ENCODE measurements at regions not wholly inside any gene's neighbourhood (a gene's known extent, or its start where the extent isn't known, plus 50 kb on each side); places are given as distances from the start of the nearest gene placed in this dataset.

- no peak for DNase-seq (ENCODE audit: low read depth)
These were observed 201.2 kb upstream of the PIK3C3 start for GRCh38 chr18:41753826-41754225.

- DNase-seq (ENCODE audit: low read depth) = no peak
These were observed 202.2 kb upstream of the PIK3C3 start for GRCh38 chr18:41752826-41753225.

GRCh38 chr18:41751652-41752051 lies 203.4 kb upstream of the PIK3C3 start:
- no peak for DNase-seq (ENCODE audit: low read depth)

GRCh38 chr18:41751161-41751560 lies 203.9 kb upstream of the PIK3C3 start:
- DNase-seq (ENCODE audit: low read depth) = no peak

GRCh38 chr18:41747723-41748242 lies 207.3 kb upstream of the PIK3C3 start:
- DNase-seq (ENCODE audit: low read depth) = no peak

- DNase-seq (ENCODE audit: low read depth) = peak; percentile 7
These were observed 209.6 kb upstream of the PIK3C3 start for GRCh38 chr18:41745166-41746049.

GRCh38 chr18:41744421-41745030 lies 210.5 kb upstream of the PIK3C3 start:
- DNase-seq (ENCODE audit: low read depth) = no peak

GRCh38 chr18:41737218-41737617 lies 217.8 kb upstream of the PIK3C3 start:
- DNase-seq (ENCODE audit: low read depth) = no peak

GRCh38 chr18:41734917-41735316 lies 220.1 kb upstream of the PIK3C3 start:
- no peak for DNase-seq (ENCODE audit: low read depth)

- no peak for DNase-seq (ENCODE audit: low read depth)
These were observed 222.7 kb upstream of the PIK3C3 start for GRCh38 chr18:41732356-41732755.

- no peak for DNase-seq (ENCODE audit: low read depth)
These were observed 223.2 kb upstream of the PIK3C3 start for GRCh38 chr18:41731884-41732283.

GRCh38 chr18:41724195-41724594 lies 230.8 kb upstream of the PIK3C3 start:
- DNase-seq (ENCODE audit: low read depth) = no peak

GRCh38 chr18:41721103-41721790 lies 233.8 kb upstream of the PIK3C3 start:
- DNase-seq (ENCODE audit: low read depth) = no peak

- no peak for DNase-seq (ENCODE audit: low read depth)
These were observed 234.8 kb upstream of the PIK3C3 start for GRCh38 chr18:41720226-41720625.

- no peak for DNase-seq (ENCODE audit: low read depth)
These were observed 235.2 kb upstream of the PIK3C3 start for GRCh38 chr18:41719808-41720207.

- DNase-seq (ENCODE audit: low read depth) = no peak
These were observed 240.2 kb upstream of the PIK3C3 start for GRCh38 chr18:41714872-41715271.

- no peak for DNase-seq (ENCODE audit: low read depth)
These were observed 240.8 kb upstream of the PIK3C3 start for GRCh38 chr18:41713969-41714825.

GRCh38 chr18:41706301-41706700 lies 248.7 kb upstream of the PIK3C3 start:
- DNase-seq (ENCODE audit: low read depth) = no peak

- no peak for DNase-seq (ENCODE audit: low read depth)
These were observed 251.1 kb upstream of the PIK3C3 start for GRCh38 chr18:41703744-41704530.

- no peak for DNase-seq (ENCODE audit: low read depth)
These were observed 254.6 kb upstream of the PIK3C3 start for GRCh38 chr18:41700416-41700815.

GRCh38 chr18:41695441-41695840 lies 259.6 kb upstream of the PIK3C3 start:
- DNase-seq (ENCODE audit: low read depth) = no peak

Measured in fibroblast of gingiva (primary cell).